K562 (cell line): ENCODE measurements at regions not wholly inside any gene's neighbourhood (a gene's known extent, or its start where the extent isn't known, plus 50 kb on each side); places are given as distances from the start of the nearest gene placed in this dataset.

ENCODE experiments used
- ATAC-seq: fragments of 200-7000 bp; cut with Tn5 transposase; 3 replicates; pipeline ENCODE4 v1.9.1; 2020; ENCODE audit warnings: moderate library complexity
- BruUV-seq: library from RNA; stranded (reverse); fragments of 400-500 nt; replicated peaks from 2 replicates; lab custom pipeline; 2021; lab: Mats Ljungman, UMichigan
- CTCF ChIA-PET: fragments of 300-600 bp; formaldehyde crosslinking; extraction: SDS; loops from one replicate; lab custom pipeline; 2021; ENCODE audit warnings: low intra/inter-chr PET ratio; lab: Yijun Ruan, JAX
- POLR2A ChIA-PET: fragments of 300-600, 350-650 bp; sonication (Branson Sonifier 250); formaldehyde crosslinking; extraction: SDS; loops from one replicate; lab custom pipeline; 2021; ENCODE audit warnings: antibody characterized with exemption, inconsistent platforms; lab: Yijun Ruan, JAX
- DNase-seq, 4 experiments: peaks; one replicate each; pipeline versions ENCODE4 v3.0.0 to v3.0.0-alpha.2; 2011 to 2018; ENCODE audit warnings: low spot score in 3 of 4, mixed read lengths in 3 of 4; ENCODE audit errors: extremely low read depth in 1 of 4
- FAIRE-seq: peaks from 2 replicates; lab custom pipeline; 2011; peaks lifted over from hg19 to GRCh38; lab: Jason Lieb, UNC
- H2AFZ ChIP-seq: 2 replicates; pipeline ENCODE4 v1.6.0; 2011; ENCODE audit warnings: low read depth, low read length, control low read depth, inconsistent platforms
- H3K27ac ChIP-seq: fragments of 200-600 bp; 3 replicates; pipeline ENCODE4 v1.8.0; 2011; ENCODE audit warnings: low read depth, mild to moderate bottlenecking, control low read depth, inconsistent platforms, low read length, moderate library complexity, mixed read lengths; ENCODE audit errors: extremely low read depth
- H3K27me3 ChIP-seq, 2 experiments: fragments of 300-600 bp in 1 of 2; 2 replicates in 1 of 2; 3 replicates in 1 of 2; pipeline versions ENCODE4 v1.6.0 to v1.8.0; 2011; ENCODE audit warnings: inconsistent platforms in 2 of 2, low read length in 2 of 2, mild to moderate bottlenecking in 1 of 2, mixed read lengths in 1 of 2, moderate library complexity in 1 of 2; ENCODE audit not compliant: control insufficient read depth in 2 of 2, insufficient read depth in 2 of 2
- H3K36me3 ChIP-seq: fragments of 300-600 bp; 3 replicates; pipeline ENCODE4 v1.8.0; 2011; ENCODE audit warnings: mild to moderate bottlenecking, low read length, inconsistent platforms; ENCODE audit not compliant: control insufficient read depth, insufficient read depth
- H3K4me1 ChIP-seq, 2 experiments: fragments of 200-600 bp in 1 of 2; replicated peaks in 1 of 2; 2 replicates in 1 of 2; 3 replicates in 1 of 2; pipeline versions ENCODE4 v1.5.1 to v1.8.0; 2011; ENCODE audit warnings: inconsistent platforms in 2 of 2, low read length in 2 of 2, mild to moderate bottlenecking in 1 of 2, mixed read lengths in 1 of 2, moderate library complexity in 1 of 2; ENCODE audit not compliant: control insufficient read depth in 2 of 2, insufficient read depth in 2 of 2
- H3K4me2 ChIP-seq: 2 replicates; pipeline ENCODE4 v1.6.1; 2011; ENCODE audit warnings: low read length, control low read depth, inconsistent platforms, mixed read lengths; ENCODE audit not compliant: insufficient read depth
- H3K4me3 ChIP-seq: fragments of 200-600 bp; sonication (generic), shearing (Covaris generic); 2 replicates; pipeline ENCODE4 v1.5.1; 2016; ENCODE audit warnings: control low read depth, inconsistent platforms
- H3K79me2 ChIP-seq: fragments of 200-600 bp; 3 replicates; pipeline ENCODE4 v1.8.0; 2011; ENCODE audit warnings: low read length, inconsistent platforms; ENCODE audit not compliant: control insufficient read depth, insufficient read depth
- H3K9ac ChIP-seq, 2 experiments: 2 replicates each; pipeline versions ENCODE4 v1.6.0 to v1.6.1; 2011; ENCODE audit warnings: low read depth in 2 of 2, low read length in 2 of 2, control low read depth in 1 of 2, inconsistent platforms in 1 of 2, mild to moderate bottlenecking in 1 of 2, mixed read lengths in 1 of 2; ENCODE audit not compliant: insufficient read depth in 1 of 2
- H3K9me1 ChIP-seq: one replicate; pipeline ENCODE4 v1.6.0; 2011; ENCODE audit warnings: inconsistent platforms, mild to moderate bottlenecking, low read length, moderate library complexity; ENCODE audit not compliant: control insufficient read depth, insufficient read depth
- H3K9me3 ChIP-seq: replicated peaks from 2 replicates; pipeline ENCODE4 v1.5.1; 2011; ENCODE audit warnings: low read depth, low read length, inconsistent platforms; ENCODE audit not compliant: control insufficient read depth, insufficient read depth
- H4K20me1 ChIP-seq: replicated peaks from 2 replicates; pipeline ENCODE4 v1.6.1; 2011; ENCODE audit warnings: low read length, inconsistent platforms, mixed read lengths; ENCODE audit not compliant: control insufficient read depth, insufficient read depth
- BRD4 ChIP-seq: fragments of 200-600 bp; sonication (generic); IDR thresholded peaks from 2 replicates; pipeline ENCODE4 v1.6.1; 2017; ENCODE audit warnings: inconsistent platforms
- CAMTA2 ChIP-seq: fragments of 250-450 bp; sonication (Bioruptor Pico); conservative IDR thresholded peaks from 2 replicates; pipeline ENCODE4 v1.5.1; 2022
- CHCHD3 ChIP-seq: fragments of 250-450 bp; sonication (Bioruptor Pico); IDR thresholded peaks from 2 replicates; pipeline ENCODE4 v2.1.2; 2022; ENCODE audit warnings: mild to moderate bottlenecking
- CHD1 ChIP-seq: fragments of 200-600 bp; sonication (generic); IDR thresholded peaks from one replicate; pipeline ENCODE4 v1.6.1; 2012; ENCODE audit warnings: mild to moderate bottlenecking, moderate library complexity, low read length, inconsistent platforms
- DLX4 ChIP-seq: fragments of 250-450 bp; sonication (Bioruptor Pico); IDR thresholded peaks from 2 replicates; pipeline ENCODE4 v1.6.1; 2021; ENCODE audit warnings: mild to moderate bottlenecking
- ERF ChIP-seq: fragments of 450-650 bp; formaldehyde crosslinking; IDR thresholded peaks from 2 replicates; pipeline ENCODE4 v1.4.0; 2020; ENCODE audit warnings: mild to moderate bottlenecking, mixed read lengths
- HMGN3 ChIP-seq: IDR thresholded peaks from 2 replicates; pipeline ENCODE4 v1.6.1; 2011; ENCODE audit warnings: borderline replicate concordance, low read depth, mild to moderate bottlenecking, mixed read lengths, low read length; ENCODE audit not compliant: insufficient read length; ENCODE audit errors: extremely low read depth
- LCOR ChIP-seq: sonication (generic); formaldehyde crosslinking; IDR thresholded peaks from 2 replicates; pipeline ENCODE4 v1.8.0; 2022; ENCODE audit warnings: mild to moderate bottlenecking, missing genetic modification reagents
- LEF1 ChIP-seq: fragments of 450-650 bp; IDR thresholded peaks from 2 replicates; pipeline ENCODE4 v1.6.1; 2016; ENCODE audit warnings: mild to moderate bottlenecking
- MYC ChIP-seq, 2 experiments: fragments of 250-450 bp in 1 of 2; sonication (Bioruptor Pico) in 1 of 2; IDR thresholded peaks; 2 replicates each; pipeline versions ENCODE4 v1.5.1 to v1.6.1; 2012 to 2021; ENCODE audit warnings: low read depth in 2 of 2, borderline replicate concordance in 1 of 2, improper control_type of control experiment in 1 of 2, low read length in 1 of 2, mild to moderate bottlenecking in 1 of 2, moderate library complexity in 1 of 2
- PHF8 ChIP-seq: fragments of 200-600 bp; sonication (generic); IDR thresholded peaks from 2 replicates; pipeline ENCODE4 v1.6.1; 2012; ENCODE audit warnings: mixed run types, mild to moderate bottlenecking, inconsistent platforms, low read length, moderate library complexity, borderline replicate concordance
- SMC3 ChIP-seq: conservative IDR thresholded peaks from 2 replicates; pipeline ENCODE4 v1.6.1; 2011; ENCODE audit warnings: low read depth, low read length, improper control_type of control experiment; ENCODE audit not compliant: insufficient read depth
- SOX6 ChIP-seq: fragments of 450-650 bp; IDR thresholded peaks from 2 replicates; pipeline ENCODE4 v1.6.1; 2014; ENCODE audit warnings: mild to moderate bottlenecking
- SP2 ChIP-seq: IDR thresholded peaks from 2 replicates; pipeline ENCODE4 v1.6.1; 2011; ENCODE audit warnings: mild to moderate bottlenecking, low read depth, low read length, moderate library complexity; ENCODE audit not compliant: poor library complexity, severe bottlenecking; ENCODE audit errors: extremely low read depth
- ZC3H4 ChIP-seq: sonication (generic); formaldehyde crosslinking; IDR thresholded peaks from 2 replicates; pipeline ENCODE4 v1.9.0; 2021; ENCODE audit warnings: missing genetic modification reagents, borderline replicate concordance
- ZNF12 ChIP-seq: sonication (generic); formaldehyde crosslinking; IDR thresholded peaks from 2 replicates; pipeline ENCODE4 v1.4.0; 2020; ENCODE audit warnings: mild to moderate bottlenecking, missing genetic modification reagents
- WGBS: fragments of 100-300 bp; shearing (Covaris generic); methylation state at CpG from one replicate; pipeline ENCODE4 v1.1.6; 2016; ENCODE audit warnings: low coverage, mixed read lengths; ENCODE audit not compliant: insufficient coverage; ENCODE audit errors: missing lambda C conversion rate; 5-methylcytosine and 5-hydroxymethylcytosine counted together
- in situ Hi-C: fragments of 300-500 bp; cut with MboI; formaldehyde crosslinking; loops from 4 replicates; pipeline ENCODE4 v1.15.0; 2018; ENCODE audit warnings: inconsistent platforms, mixed read lengths
- intact Hi-C: fragments of 100-400 bp; cut with micrococcal nuclease; formaldehyde crosslinking; loops from 2 replicates; pipeline ENCODE4 v1.14.2; 2022
- TF ChIP-seq, protein P1 (sequence below): IDR thresholded peaks from 2 replicates; pipeline ENCODE4 v1.6.1; 2011; ENCODE audit not compliant: insufficient read length; ENCODE audit errors: extremely low read depth

- Histone ChIP-seq H3K4me1 (no peaks in the 10 kb centered on the region), H3K9me3 (no peaks in the 10 kb centered on the region), H2AFZ (no peak overlapping the region), H3K36me3 (no peaks in the 10 kb centered on the region), H3K9ac (no peak overlapping the region), H3K27ac (no peak overlapping the region), H4K20me1 (no peaks in the 10 kb centered on the region), H3K79me2 (no peaks in the 10 kb centered on the region), H3K4me3 (no peak overlapping the region), H3K9me1 (no peaks in the 10 kb centered on the region), H3K4me2 (no peak overlapping the region), H3K27me3 (peaks cover 0 to 16% of the 10 kb centered on the region in 2 experiments; a peak in 1 of 5 replicates)
- no peak for TF ChIP-seq LCOR
- no peak for TF ChIP-seq CAMTA2
- TF ChIP-seq ERF, result no peak
- TF ChIP-seq BRD4, result no peak
- no peak for TF ChIP-seq PHF8
- TF ChIP-seq CHCHD3 (CRISPR knock-in tag), result no peak
- no peak for TF ChIP-seq CHD1
- no peak for TF ChIP-seq SP2
- no peak for TF ChIP-seq ZNF12
- TF ChIP-seq, protein P1, sequence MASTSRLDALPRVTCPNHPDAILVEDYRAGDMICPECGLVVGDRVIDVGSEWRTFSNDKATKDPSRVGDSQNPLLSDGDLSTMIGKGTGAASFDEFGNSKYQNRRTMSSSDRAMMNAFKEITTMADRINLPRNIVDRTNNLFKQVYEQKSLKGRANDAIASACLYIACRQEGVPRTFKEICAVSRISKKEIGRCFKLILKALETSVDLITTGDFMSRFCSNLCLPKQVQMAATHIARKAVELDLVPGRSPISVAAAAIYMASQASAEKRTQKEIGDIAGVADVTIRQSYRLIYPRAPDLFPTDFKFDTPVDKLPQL, result no peak
- TF ChIP-seq LEF1, result no peak
- TF ChIP-seq HMGN3, result no peak
- no peak for TF ChIP-seq ZC3H4 (CRISPR knock-in tag)
- no peak for TF ChIP-seq MYC (IDR thresholded peaks at IDR 0.05; ENCODE audit: low read depth, low read length)
- TF ChIP-seq MYC (CRISPR knock-in tag; IDR thresholded peaks at IDR 0.05; ENCODE audit: borderline replicate concordance, low read depth), result no peak
- no peak for TF ChIP-seq SMC3
- no peak for TF ChIP-seq SOX6
- TF ChIP-seq DLX4, result no peak
- DNase-seq (no peak), FAIRE-seq (no peak), ATAC-seq (no peak)
- ChIA-PET CTCF (no interaction called here), POLR2A (no interaction called here)
- intact Hi-C loops (no loop called here), in situ Hi-C loops (no loop called here)
- no TSS peak for BruUV-seq
- 0% methylated on average over 3 of the region's 3 CpGs for WGBS
These were observed 901.5 kb downstream of the BRD1 start for GRCh38 chr22:48926136-48926535.
